Esophagus muscularis mucosa (tissue), 4 donors: ENCODE measurements at regions not wholly inside any gene's neighbourhood (a gene's known extent, or its start where the extent isn't known, plus 50 kb on each side); places are given as distances from the start of the nearest gene placed in this dataset.
"Not testable (repeated sequence)": the region's sequence is repeated elsewhere in the genome, so short reads cannot be mapped to it uniquely, and the experiment has no call there.

ENCODE experiments used
- DNase-seq: peaks from one replicate; pipeline ENCODE4 v3.0.0-alpha.2; 2017; ENCODE audit errors: extremely low spot score
- H3K27ac ChIP-seq, 4 donors: fragments of 200-600 bp; sonication (generic); replicated peaks in 1 of 4; 1 replicate in 3 of 4; 2 replicates in 1 of 4; pipeline ENCODE4 v1.5.1; 2016 to 2019; ENCODE audit warnings: mild to moderate bottlenecking in 1 of 4
- H3K27me3 ChIP-seq, 4 donors: fragments of 200-600 bp; sonication (generic); one replicate each; pipeline versions ENCODE4 v1.5.1 to v1.6.0; 2016 to 2019
- H3K36me3 ChIP-seq, 4 donors: fragments of 200-600 bp; sonication (generic); one replicate each; pipeline ENCODE4 v1.5.1; 2016 to 2019
- H3K4me1 ChIP-seq, 4 donors: fragments of 200-600 bp; sonication (generic); one replicate each; pipeline ENCODE4 v1.5.1; 2016 to 2019
- H3K4me3 ChIP-seq, 4 donors: fragments of 200-600 bp; sonication (generic); 1 replicate in 2 of 4; 2 replicates in 2 of 4; pipeline ENCODE4 v1.5.1; 2016 to 2019; ENCODE audit warnings: mild to moderate bottlenecking in 4 of 4, moderate library complexity in 1 of 4
- H3K9me3 ChIP-seq, 4 donors: fragments of 200-600 bp; sonication (generic); 1 replicate in 3 of 4; 2 replicates in 1 of 4; pipeline ENCODE4 v1.5.1; 2016 to 2019
- POLR2AphosphoS5 ChIP-seq, 2 donors: sonication (generic); formaldehyde crosslinking; IDR thresholded peaks; one replicate each; pipeline ENCODE4 v1.6.1; 2017; ENCODE audit warnings: antibody characterized with exemption in 2 of 2
- WGBS: methylation state at CpG from one replicate; pipeline ENCODE4 v1.1.5; 2018; 5-methylcytosine and 5-hydroxymethylcytosine counted together
- intact Hi-C: fragments of 100-400 bp; cut with DNase I; formaldehyde crosslinking; loops from one replicate; pipeline ENCODE4 v1.15.1; 2023

DNA sequence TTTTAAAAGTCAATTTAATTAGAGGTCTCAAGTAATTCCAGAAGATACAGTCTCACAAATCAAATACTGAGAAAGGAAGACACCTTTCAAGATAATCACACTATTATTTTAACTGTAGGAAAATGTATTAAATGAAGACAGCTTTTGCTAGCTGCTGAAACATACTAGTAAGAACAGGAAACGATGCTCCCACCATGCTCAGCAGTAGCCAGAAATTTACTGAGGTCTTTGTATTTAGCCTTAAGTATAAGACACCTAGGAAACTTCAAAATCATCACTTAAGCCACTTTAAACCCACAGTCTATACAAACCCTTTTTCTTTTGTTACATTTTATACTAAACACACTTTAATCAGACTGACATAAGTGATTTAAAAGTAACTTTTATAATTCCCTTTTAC lies 72.7 kb upstream of the NPIPB12 start:
- H3K27me3 ChIP-seq, DNase-seq, H3K9me3 ChIP-seq, H3K4me3 ChIP-seq, intact Hi-C loops, H3K27ac ChIP-seq, H3K36me3 ChIP-seq: not testable (repeated sequence)
- H3K4me1 ChIP-seq: peaks cover 3 to 20% (median 14%) of the 10 kb centered on the region in 4 donors
- 23% methylated on average over 1 of the region's 1 CpG for WGBS

DNA sequence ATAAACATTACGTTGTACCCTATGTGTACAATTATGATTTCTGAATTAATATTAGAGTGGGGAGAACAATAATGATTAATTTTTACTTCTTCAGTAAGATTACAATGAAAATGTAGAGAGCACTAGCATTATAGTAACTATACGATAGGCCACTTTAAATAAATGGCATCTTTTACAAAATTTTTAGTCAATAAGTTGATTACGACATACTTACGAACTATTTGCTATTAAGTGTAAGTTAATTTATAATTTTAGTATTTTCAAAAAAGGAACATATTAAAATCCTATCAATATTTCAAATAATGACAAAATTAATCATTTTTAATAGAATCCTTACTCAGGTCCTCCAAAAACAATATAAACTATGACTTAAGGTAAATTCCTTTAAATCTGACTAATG lies 75.6 kb upstream of the NPIPB12 start:
- H3K4me3 ChIP-seq, DNase-seq, H3K36me3 ChIP-seq, H3K27ac ChIP-seq, intact Hi-C loops, H3K27me3 ChIP-seq, H3K9me3 ChIP-seq: not testable (repeated sequence)
- 90% methylated on average over 4 of the region's 4 CpGs for WGBS
- H3K4me1 ChIP-seq: peaks cover 3 to 20% (median 12%) of the 10 kb centered on the region in 4 donors

DNA sequence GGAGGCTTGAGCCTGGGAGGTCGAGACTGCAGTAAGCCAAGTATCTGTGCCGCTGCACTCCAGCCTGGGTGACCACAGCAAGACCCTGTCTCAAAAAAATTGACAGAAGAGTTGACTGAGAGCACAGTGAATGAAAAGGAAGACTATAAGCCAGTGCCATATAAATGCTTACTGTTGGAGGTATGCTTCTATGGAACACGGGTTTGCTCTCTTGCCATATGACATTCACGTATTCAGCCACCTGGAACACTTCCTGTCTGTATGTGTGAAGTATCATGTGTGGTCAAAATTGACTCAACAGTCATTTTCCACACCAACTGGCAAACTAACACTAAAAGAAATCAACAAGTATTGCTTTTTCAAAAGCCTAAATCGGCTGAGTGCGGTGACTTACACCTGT lies 71.1 kb upstream of the SPN start:
- intact Hi-C loops, H3K4me3 ChIP-seq, H3K27me3 ChIP-seq, DNase-seq, H3K27ac ChIP-seq, H3K36me3 ChIP-seq, H3K9me3 ChIP-seq: not testable (repeated sequence)
- 69% methylated on average over 4 of the region's 6 CpGs for WGBS
- peaks cover 4 to 19% (median 18%) of the 10 kb centered on the region in 4 donors for H3K4me1 ChIP-seq

DNA sequence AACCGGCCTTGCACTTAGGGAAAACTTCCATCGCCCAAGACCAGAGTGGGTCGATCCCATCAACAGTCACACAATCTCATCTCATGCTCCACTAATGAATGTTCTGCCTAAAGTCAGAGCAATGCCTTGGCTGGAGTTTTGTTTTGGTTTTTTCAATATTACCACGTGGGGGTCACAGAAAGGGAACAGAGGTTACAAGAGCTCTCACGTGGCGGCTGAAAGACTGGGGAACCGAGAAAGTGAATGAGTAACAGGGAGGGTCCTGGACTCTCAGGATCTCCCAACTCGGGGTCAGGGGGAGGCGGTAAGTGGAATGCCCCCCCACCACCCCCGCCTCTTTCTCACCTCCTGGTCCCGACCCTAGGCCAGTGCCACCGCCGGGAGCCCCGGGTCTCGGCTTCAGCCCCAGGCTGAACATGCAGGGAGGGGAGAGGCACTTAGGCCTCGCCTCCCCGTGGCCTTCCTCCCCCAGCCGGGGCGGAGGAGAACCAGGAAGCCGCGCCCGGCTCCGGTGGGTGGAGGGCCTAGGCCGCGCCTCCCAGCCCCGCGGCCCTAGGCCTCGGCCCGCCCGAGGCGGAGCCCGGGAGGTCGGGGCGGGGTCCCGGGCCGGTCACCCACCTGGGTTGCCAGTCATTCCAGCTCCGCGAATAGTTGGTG lies 68.7 kb upstream of the SPN start:
- intact Hi-C loops, H3K9me3 ChIP-seq, H3K36me3 ChIP-seq, DNase-seq, H3K27me3 ChIP-seq: not testable (repeated sequence)
- WGBS: 0% methylated on average over 4 of the region's 38 CpGs
- Histone ChIP-seq H3K4me1 (peaks cover 4 to 19% (median 16%) of the 10 kb centered on the region in 4 donors), H3K27ac (peak overlapping the region; percentile 88 to 94 (median 92)), H3K4me3 (peak overlapping the region; percentile 60 to 90 (median 69))

DNA sequence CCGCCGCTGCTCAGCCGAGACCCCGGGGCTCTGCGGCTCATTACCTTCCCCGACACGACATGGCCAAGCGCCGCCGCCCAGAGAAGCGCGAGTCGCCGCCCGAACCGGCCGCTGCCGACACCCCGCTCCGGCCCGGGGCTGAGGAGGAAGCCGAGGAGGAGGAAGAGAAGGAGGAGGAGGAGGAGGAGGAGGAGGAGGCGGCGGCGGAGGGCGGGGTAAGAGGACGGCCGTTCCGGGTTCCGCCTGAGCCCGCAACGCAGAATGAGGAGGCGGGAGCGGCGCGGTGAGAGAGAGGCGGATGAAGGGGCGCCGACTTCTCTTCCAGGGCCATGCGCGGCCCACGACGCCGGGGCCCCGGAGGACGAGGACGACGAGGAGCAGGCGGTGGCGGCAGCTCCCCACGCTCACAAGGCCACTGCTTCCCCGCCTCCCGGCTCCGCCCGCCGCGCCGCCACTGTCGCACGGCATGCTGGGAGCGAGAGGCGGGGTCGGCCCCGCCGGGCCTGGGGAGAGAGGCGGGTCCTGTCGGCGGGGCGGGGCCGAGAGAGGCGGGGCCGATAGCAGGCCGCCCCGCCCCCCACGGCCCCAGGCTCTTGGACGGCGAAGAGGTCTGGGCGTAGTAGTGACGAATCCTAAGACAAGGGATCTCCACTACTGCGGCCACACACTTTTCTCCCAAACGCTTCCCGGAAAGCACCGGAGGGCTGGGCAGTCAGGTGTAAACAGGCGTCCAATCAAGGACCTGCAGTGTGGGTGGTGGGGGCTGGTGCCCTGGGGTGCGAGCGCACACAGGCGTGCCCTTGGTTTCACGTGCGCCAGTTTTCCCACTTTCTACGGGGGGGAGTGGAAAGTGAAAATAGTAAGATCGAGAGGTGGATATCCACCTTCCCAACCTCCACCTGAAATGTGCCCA lies 67.9 kb upstream of the SPN start:
- TF ChIP-seq POLR2AphosphoS5 (IDR thresholded peaks at IDR 0.05): peak; percentile 60 to 89
- H3K9me3 ChIP-seq, H3K27me3 ChIP-seq, H3K36me3 ChIP-seq, intact Hi-C loops: not testable (repeated sequence)
- H3K4me3 ChIP-seq: peak overlapping the region; percentile 60 to 90 (median 69)
- peak overlapping the region; percentile 88 to 94 (median 92) for H3K27ac ChIP-seq
- peak; percentile 95 for DNase-seq
- H3K4me1 ChIP-seq: peaks cover 4 to 19% (median 17%) of the 10 kb centered on the region in 4 donors
- WGBS: 5% methylated on average over 11 of the region's 91 CpGs

DNA sequence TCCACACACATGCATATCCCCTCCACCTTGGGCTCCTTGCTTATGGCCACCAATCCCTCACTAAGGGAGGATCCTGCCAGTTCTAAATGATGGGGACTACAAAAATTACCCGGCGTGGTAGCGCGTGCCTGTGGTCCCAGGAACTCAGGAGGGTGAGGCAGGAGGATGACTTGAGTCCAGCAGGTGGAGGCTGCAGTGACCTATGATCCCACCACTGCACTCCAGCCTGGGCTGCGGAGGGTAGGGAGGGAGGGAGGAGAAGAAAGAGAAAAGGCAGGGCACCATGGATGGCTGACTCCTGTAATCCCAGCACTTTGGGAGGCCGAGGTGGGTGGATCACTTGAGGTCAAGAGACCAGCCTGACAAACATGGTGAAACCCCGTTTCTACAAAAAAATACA lies 66.0 kb upstream of the SPN start:
- 94% methylated on average over 7 of the region's 7 CpGs for WGBS
- intact Hi-C loops, H3K4me3 ChIP-seq: not testable (repeated sequence)

DNA sequence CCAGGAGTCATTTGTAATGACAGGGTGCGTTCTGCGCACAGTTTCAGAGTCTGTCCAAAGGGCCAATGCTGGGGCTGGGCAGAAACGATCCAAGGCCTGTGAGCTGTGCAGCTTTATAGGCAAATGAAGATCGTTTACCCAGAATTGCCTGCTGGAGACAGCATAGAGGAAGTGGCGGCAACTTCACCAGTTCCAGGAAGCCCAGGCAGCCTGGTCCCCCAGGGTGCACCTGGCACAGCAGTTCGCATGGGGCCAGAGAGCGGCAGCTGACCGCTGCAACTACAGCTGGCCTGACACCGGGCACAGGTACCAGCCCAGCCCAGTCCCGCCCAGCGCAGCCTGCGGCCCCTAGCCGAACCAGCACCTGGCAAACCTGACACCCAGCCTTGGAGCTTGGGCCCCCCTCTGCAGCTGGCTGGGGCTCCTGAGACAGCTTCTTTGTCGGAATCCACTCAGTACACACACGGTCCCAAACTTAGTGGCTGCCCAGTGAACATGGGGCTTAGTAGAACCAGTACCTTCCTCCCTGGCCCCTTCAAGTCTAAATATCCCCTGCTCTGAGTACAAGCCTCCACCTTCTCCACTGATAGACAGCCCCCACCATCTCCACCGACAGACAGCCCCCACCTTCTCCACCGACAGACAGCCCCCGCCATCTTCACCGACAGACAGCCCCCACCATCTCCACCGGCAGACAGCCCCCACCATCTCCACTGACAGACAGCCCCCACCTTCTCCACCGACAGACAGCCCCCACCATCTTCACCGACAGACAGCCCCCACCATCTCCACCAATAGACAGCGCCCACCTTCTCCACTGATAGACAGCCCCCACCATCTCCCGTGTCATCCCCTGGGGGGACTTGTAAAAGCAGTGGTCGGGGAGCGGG lies 62.7 kb upstream of the SPN start:
- H3K36me3 ChIP-seq, intact Hi-C loops, DNase-seq, H3K27me3 ChIP-seq, H3K9me3 ChIP-seq: not testable (repeated sequence)
- H3K27ac ChIP-seq: peak overlapping the region in 3 of 4 donors; percentile 27 to 78 (median 70)
- 70% methylated on average over 19 of the region's 26 CpGs for WGBS
- H3K4me3 ChIP-seq: peak overlapping the region in 1 of 4 donors; percentile 22
- H3K4me1 ChIP-seq: peaks cover 19 to 54% (median 49%) of the 10 kb centered on the region in 4 donors

More for the DNA sequence above, 66.0 kb upstream of the SPN start:
- H3K27me3 ChIP-seq, DNase-seq, H3K36me3 ChIP-seq, H3K27ac ChIP-seq, H3K9me3 ChIP-seq: not testable (repeated sequence)
- H3K4me1 ChIP-seq: peaks cover 5 to 32% (median 27%) of the 10 kb centered on the region in 4 donors

DNA sequence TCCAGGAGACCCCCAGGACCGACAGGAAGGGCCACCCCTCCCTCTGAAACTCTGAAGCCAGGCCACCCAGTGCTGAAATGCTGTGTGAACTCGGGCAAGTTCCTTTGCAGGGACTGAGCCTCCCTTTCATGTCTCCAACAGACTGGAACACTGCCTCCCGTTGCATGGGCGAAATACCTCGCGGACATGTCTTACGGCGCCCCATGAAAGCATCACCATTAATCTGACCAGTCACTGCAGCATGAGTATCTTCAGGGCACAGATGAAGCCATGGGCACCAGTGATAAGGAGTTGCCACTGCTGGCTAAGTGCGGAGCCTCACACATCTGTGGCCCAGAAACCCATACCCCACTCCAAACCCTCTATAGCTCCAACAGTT lies 60.8 kb upstream of the SPN start:
- DNase-seq, H3K36me3 ChIP-seq, H3K9me3 ChIP-seq, intact Hi-C loops, H3K27me3 ChIP-seq, H3K4me3 ChIP-seq: not testable (repeated sequence)
- H3K4me1 ChIP-seq: peaks cover 25 to 62% (median 59%) of the 10 kb centered on the region in 4 donors
- peak overlapping the region in 3 of 4 donors; percentile 65 to 78 (median 70) for H3K27ac ChIP-seq
- 87% methylated on average over 6 of the region's 9 CpGs for WGBS

DNA sequence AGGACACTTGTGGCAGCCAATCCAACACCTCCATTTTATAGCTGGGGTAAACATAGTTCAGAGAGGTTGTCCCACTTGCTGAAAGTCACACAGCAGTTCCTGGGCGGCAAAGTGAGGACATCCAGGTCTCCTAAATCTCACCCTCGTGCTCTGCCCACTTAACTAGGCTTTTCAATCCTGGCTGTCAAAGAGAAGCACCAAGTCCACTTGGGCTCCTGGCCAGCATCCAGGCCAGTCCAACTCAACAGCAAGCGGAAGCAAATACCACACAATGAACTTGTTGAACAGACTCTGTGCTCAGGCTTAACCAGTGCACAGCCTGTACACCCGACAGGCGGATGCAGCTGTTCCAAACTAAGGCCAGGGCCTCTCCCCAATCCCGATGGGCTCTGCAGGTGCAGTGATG lies 60.4 kb upstream of the SPN start:
- H3K27ac ChIP-seq: peak overlapping the region; percentile 19 to 78 (median 68)
- peak; percentile 57 for DNase-seq
- peaks cover 29 to 66% (median 64%) of the 10 kb centered on the region in 4 donors for H3K4me1 ChIP-seq
- WGBS: 80% methylated on average over 1 of the region's 6 CpGs
- H3K4me3 ChIP-seq, H3K9me3 ChIP-seq, H3K27me3 ChIP-seq, intact Hi-C loops, H3K36me3 ChIP-seq: not testable (repeated sequence)
